GM21360 (cell line): ENCODE measurements at regions not wholly inside any gene's neighbourhood (a gene's known extent, or its start where the extent isn't known, plus 50 kb on each side); places are given as distances from the start of the nearest gene placed in this dataset.

Experiments
- ATAC-seq: cut with Tn5 transposase; IDR thresholded peaks from one replicate; pipeline ENCODE4 v1.9.1; 2021; ENCODE audit warnings: mild to moderate bottlenecking, moderate library complexity; ENCODE audit not compliant: unreplicated experiment

GRCh38 chr3:117486719-117487716 lies 777.4 kb downstream of the TUSC7 start:
- ATAC-seq: peak; percentile 77

- ATAC-seq: no peak
These were observed 779.4 kb downstream of the TUSC7 start for GRCh38 chr3:117488983-117489382.

DNA sequence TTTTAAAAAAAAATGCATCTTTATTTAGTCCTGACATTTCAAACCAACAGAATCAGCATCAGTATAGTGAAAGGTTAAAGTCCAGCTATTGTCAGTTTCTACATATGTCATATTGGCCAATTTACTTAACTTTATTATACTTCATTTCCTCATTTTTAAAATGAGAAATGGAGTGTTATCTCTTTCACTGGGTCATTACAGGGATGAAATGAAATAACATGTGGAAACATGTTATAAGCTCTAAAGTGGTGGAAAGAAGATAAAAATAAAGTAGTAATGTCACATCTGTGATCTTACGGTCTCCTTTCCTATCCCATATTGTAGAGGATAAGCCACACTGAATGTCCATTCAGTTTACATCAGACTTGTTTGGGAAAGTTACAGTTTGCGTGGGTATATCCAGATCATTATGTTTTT lies 780.1 kb downstream of the TUSC7 start:
- no peak for ATAC-seq

- ATAC-seq: no peak
These were observed 781.1 kb downstream of the TUSC7 start for GRCh38 chr3:117490716-117491115.

DNA sequence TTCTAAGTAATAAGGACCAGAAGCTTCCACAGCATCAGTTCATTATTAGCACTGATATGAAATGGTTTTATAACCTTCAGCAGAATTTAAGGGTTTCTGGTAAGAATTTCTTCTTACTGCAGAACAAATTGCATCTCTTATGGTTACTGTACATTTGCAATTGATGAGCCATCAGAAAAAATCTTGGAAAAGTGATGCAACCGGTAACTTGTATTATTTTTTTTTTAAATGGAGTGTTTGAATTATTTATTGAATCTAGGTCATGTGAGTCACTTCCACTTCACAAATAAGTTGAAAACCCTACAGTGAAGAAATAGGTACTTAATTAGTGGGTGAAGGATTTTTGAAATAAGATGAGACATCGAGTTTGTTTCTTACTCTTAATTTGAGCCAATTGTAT lies 786.0 kb downstream of the TUSC7 start:
- ATAC-seq: no peak

DNA sequence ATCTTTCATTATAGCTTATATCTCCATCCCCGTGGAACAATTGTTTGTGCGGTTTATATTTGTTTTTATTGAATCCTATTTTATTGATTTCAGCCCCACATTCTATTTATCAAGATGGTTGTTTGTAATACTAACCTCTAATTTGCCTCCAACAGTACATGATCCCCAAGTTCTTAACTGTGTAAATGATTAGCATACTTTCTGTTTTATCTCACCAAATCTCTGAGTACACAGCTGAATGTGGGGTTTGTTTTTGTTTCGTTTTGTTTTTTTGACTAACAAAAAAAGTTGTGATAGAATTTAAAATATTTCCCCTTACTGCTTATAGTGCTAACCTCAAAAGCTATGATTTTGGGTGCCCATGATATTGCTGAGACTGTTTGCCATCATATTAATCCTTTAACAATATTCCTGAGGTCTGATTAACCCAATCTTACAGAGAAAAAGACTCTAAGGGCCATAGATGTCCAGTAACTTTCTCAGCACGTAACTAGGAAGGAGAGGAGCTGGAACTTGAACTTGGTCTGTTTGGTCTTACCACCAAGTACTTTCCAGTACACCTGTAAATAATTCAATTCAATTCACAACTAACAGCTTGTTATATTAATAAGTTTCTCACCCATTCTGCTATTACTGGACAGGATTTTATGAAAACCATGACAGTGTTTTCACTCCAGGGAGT lies 789.8 kb downstream of the TUSC7 start:
- no peak for ATAC-seq

DNA sequence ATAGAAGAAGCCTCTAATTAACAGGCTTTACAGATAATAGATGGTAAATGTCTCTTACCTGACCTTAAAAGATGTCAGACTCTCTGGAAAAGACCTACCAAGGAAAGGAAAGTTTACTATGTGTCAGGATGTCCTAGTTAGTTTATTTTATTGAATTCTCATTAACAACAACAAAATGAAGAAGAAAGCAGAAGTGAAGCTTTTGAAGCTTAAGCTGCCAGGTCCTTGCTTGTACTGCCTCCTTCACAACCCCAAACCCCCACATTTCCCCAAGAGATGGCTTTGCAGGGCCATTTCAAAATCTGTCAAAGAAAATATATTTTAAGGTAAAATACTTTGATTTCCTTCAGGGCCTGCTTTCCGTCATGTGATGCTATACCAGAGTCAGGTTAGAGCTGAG lies 798.4 kb downstream of the TUSC7 start:
- no peak for ATAC-seq

DNA sequence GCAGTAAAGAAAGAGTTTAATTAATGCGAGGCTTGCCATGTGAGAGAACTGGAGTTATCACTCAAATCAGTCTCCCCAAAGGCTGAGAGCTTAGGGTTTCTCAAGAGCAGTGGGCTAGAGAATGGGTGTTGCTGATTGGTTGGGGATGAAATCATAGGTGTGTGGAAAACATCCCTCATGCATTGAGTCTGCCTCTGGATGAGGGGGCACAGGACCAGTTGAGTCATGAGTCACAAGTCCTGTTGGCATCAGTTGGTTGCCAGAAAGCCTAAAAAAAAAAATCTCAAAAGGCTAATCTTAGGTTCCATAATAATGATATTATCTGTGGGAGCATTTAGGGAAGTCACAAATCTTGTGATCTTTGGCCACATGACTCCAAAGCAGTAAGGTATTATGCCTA lies 800.3 kb downstream of the TUSC7 start:
- ATAC-seq: no peak

GRCh38 chr3:117510396-117510795 lies 800.8 kb downstream of the TUSC7 start:
- no peak for ATAC-seq

DNA sequence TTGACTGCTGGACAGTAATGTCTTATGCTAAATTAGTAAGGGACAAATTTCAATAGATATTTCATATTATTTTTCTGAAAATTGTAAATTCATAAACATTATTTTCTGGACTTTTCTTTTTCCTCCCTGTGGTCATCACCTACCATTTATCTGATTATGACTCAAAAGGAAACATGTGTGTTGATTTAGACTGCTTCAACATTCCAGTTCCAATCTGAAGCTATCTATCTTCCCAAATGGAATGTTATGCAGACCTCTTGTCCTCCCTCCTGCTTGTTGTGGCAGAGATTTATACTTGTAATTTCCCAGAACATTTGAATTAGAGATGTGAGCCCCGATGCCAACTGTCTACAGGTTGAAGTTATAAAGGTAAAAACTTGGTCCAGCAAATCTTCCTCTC lies 803.4 kb downstream of the TUSC7 start:
- ATAC-seq: no peak

DNA sequence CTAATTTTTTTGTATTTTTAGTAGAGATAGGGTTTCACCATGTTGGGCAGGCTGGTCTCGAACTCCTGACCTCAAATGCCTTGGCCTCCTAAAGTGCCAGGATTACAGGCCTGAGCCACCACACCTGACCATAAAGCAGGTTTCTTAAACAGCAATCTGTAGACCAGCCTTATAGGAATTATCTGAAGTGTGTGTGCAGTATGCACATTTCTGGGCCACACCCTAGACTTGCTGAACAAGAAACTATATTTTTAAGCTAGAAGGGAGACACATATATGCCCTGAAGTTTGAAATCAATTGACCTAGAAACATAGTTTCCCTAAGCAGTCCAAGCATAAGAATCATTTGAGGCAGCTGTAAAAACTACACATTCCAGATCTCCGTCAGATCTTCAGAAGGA lies 805.7 kb downstream of the TUSC7 start:
- no peak for ATAC-seq

DNA sequence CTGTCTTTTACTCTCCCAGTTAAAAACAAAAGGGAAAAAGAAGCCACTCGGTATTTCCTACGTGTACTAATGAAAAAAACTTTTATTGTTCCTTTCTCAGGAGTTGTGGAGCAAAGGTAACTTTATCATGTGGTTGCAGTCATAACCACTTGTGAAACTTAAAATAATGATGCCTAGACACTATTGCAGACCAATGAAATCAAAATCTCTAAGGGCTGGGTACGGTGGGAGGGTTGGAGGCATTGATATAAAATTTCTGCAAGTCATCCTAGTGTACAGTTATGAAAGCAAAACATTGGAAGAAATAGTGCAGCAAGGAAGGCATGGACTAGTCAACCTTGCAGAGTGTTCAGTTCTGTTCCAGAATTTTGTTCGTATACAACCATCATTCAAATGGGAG lies 808.8 kb downstream of the TUSC7 start:
- ATAC-seq: no peak

DNA sequence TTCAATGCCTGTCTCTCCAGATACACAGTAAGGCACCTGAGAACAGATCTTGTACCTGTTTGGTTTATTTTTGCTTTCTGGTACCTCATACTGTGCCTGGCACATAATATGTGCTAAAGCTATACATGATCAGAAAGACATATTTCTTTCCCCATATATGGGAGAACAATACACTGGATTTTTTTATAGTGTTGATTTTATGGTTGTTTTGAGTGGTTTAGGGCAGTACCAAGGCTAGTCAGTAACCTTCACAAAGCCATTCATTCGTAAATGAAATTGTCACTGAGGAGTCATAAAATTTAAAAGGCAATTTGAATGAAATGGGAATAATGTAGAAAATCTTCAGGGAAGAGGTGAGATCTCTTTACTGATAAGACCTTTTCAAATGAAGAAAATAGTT lies 810.2 kb downstream of the TUSC7 start:
- no peak for ATAC-seq

DNA sequence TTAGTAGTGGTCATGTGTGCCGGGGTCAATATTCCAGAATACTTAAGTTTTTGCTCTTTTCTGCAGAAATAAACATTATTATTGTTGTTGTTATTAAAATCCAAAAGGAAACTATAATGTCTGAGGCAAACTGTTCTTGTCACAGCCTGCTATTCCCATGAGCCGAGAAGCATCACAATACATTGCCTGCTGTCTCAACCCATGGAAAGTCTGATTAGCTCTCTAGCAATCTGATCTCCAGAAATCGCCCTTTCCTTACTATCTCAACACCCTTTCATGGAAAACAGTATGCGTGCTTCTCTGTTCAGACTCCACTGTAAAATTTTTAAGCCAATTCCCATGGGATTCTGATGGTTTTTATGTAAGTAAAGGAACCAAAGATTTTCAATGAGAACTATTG lies 811.0 kb downstream of the TUSC7 start:
- ATAC-seq: no peak

GRCh38 chr3:117523418-117523817 lies 813.8 kb downstream of the TUSC7 start:
- ATAC-seq: no peak

DNA sequence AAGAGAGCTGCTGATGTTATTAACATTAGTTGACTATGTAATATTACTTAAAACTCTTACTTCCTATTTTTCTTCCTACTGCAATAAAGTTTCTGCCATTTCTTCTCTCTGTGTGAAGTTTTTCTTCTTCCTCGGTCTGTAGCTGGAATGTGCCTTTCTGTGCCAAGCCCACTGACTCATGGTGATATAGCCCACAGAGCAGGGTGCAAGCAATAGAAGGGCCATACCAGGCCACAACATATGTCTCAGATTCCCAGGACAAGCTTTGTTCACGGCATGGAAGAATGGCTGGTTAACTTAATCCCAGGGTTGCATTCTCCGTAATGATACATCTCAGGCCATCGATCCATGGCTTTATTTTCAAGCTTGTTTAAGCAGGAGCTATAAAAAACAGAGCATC lies 815.3 kb downstream of the TUSC7 start:
- no peak for ATAC-seq

GRCh38 chr3:117526470-117527079 lies 817.0 kb downstream of the TUSC7 start:
- no peak for ATAC-seq

DNA sequence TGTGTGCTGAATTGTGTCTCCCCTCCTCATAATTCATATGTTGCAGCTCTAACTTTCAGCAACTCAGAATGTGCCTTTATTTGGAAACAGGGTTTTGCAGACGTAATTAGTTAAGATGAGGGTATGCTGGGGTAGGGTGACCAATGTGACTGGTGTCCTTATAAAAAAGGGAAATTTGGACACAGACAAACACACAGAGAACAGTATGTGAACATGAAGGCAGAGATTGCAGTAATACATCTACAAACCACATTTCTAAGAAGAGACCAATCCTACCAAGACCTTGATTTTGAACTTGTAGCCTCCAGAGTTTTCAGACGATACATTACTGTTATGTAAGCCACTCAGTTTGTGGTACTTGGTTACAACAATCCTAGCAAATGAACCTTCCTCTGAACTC lies 817.8 kb downstream of the TUSC7 start:
- ATAC-seq: no peak

DNA sequence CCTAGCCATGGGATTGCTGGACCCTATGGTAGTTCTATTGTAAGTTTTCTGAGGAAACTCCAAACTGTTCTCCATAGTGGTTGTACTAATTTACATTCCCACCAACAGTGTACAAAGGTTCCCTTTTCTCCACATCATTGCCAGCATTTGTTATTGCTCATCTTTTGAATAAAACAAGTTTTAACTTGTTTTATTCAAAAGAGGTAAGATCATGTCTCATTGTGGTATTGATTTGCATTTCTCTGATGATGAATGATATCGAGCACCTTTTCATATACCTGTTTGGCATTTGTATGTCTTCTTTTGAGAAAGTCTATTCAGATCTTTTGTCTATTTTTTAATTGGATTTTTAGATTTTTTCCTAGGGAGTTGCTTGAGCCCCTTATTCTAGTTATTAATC lies 819.1 kb downstream of the TUSC7 start:
- ATAC-seq: no peak

DNA sequence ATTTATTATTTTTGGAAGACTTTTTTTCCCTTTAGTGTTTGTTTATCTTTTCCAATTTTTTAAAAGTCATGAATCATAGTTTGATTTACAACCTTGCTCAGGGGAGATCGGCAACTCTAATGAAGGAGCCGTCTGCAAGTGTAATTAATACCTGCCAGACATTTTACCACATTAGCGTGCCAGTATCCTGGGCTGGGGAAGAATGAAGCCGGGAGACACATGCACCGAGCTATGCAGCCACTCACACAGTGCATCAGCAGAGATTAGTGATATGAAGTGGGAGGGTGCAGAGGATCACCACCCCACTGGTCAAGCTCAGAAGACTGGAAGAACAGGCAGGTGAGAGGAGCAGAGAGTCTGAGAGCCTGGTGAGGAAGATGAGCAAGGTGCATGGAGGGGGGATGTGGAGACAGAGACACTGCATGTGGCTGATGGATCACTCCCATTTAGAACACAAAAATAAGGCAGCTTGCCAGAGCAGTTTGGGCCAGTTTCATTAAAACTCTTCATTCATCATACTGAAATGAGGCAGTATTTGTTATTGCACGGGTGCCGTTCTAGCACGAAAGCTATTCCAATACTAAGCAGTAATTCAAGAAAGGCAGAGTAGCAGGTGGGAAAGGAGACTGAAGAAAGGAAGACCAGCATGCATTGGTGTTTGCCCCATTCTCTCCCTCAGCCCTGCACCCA lies 821.6 kb downstream of the TUSC7 start:
- no peak for ATAC-seq

DNA sequence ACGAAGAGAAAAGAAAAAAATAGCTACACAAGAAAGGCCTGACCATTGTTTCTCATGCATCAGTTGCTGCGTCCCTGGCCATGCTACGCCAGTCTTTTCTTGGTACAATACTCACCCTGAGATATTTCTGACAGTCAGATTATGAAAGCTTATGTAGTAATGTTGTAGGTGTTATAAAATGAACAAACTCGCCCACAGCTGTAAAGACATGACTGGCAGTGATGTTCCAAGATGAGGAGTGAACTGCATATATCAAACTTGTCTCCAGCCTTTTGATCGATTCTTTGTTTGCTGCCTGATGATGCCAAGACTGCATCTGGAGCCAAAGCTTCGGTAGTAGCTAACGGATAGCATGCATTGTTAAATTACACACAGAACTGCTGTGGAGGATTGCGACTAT lies 822.7 kb downstream of the TUSC7 start:
- ATAC-seq: no peak
